Left renal pelvis (tissue), 4 donors: ENCODE measurements at regions not wholly inside any gene's neighbourhood (a gene's known extent, or its start where the extent isn't known, plus 50 kb on each side); places are given as distances from the start of the nearest gene placed in this dataset.

Experiments
- DNase-seq, 4 donors: peaks; one replicate each; pipeline ENCODE4 v3.0.0-alpha.2; 2013; ENCODE audit warnings: low read depth in 4 of 4, low spot score in 3 of 4

DNA sequence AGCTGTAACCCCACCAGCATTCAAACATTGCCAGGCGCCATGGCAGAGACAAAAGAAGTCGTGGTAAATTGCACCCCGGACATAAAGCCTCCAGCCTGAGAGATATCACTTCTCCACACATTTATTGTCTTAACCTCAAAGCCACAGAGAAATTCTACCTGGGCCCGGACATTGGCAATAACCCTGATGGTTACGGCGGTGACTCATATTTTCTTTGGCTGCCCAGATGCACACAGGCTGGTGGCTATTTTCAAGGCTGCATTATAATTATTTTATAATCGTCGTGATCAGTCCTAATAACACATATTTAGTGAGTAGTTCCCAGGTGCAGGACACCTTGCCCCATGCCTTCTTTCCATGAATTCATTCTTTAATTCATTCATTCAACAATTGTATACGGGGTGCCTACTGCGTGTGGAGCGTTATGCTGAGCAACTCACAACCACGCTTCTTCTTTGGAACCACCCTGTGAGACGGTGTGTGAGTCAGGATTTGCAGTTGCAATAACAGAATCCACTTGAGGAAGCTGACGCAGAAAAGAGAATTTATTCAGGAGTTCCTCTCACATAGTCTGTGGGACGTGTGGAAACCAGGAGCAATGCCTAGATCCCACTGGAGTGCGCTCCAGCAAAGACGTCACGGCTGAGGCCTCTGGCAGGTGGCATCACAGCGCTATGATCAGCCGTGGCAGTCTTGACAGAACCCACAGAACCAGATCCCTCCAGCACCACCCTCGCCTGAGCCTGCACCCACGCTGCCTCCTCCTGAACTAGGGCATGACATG, 245.7 kb downstream of the FOXL1 start:
- no peak for DNase-seq

- DNase-seq, result no peak
Observed at GRCh38 chr16:86824751-86825296, 246.5 kb downstream of the FOXL1 start.

DNA sequence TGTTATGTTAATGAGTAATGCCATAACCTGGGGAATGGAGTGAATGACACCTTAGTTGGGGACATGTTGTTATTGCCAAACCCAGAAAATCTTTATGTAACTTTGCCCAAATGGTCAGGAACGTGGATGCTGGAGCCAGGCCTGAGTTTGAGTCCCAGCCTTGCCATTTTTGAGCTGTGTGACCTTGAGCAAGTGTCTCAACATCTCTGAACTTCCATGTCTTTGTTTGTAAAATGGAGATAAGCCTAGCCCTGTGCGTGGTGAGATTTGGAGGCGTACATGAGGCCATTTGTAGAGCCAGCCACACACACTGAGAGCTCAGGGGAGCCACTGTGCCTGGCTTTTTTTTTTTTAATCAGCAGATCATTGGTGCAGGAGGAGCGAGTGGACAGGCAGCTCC, 247.3 kb downstream of the FOXL1 start:
- DNase-seq, result no peak

- no peak for DNase-seq
Observed at GRCh38 chr16:86826941-86827340, 248.6 kb downstream of the FOXL1 start.

GRCh38 chr16:86827521-86827920, 249.2 kb downstream of the FOXL1 start:
- DNase-seq, result no peak

DNA sequence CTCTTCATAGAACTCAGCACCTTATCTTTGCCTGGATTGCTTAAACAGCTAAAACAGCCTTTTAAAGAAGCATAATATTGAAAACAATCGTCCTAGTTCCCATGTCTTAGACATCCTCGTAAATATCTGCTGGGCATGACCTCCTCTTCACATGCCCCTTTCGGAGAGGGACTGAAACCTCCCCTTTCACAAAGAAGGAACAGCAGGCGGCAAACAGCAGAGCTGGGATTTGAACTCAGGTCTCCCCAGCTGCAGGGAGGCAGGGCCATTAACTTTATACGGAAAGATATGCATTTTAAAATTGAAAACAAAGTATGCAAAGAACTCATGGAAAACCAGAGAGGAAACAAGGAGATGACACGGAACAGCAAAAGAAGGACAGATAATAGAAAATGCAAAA, 249.9 kb downstream of the FOXL1 start:
- no peak for DNase-seq

DNA sequence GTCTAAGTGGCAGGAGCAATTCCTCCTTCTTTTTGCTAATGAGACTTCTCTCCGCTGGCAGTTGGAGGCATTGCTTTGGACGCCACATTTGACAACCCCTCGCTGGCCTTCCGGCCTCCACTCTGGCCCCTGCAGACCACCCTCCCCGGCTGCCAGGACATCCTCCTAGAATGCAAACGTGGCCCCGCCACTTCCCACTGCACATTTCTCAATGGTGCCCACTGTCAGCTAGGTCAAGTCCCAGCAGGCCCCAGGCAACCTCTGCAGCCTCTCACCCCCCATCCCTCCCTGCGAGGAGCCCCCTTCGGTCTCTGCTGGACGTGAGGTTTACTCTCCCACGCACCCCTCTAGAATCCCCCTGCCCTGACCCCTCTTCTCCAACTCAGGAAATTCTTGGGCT, 250.3 kb downstream of the FOXL1 start:
- DNase-seq, result no peak

DNA sequence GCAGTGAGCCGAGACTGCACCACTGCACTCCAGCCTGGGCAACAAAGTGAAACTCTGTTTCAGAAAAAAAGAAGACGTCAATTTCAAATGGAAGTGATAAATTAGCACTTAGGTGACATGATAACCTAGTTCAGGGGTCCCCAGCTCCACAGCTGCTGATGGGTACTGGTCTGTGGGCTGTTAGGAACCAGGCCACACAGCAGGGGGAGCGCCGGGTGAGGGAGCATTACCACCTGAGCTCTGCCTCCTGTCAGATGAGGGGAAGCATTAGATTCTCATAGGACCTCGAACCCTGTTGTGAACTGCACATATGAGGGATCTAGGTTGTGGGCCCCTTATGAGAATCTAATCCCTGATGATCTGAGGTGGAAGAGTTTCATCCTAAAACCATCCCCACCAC, 253.0 kb downstream of the FOXL1 start:
- no peak for DNase-seq

GRCh38 chr16:86833136-86833535, 254.8 kb downstream of the FOXL1 start:
- DNase-seq, result no peak

GRCh38 chr16:86834451-86835035, 256.2 kb downstream of the FOXL1 start:
- DNase-seq, result no peak

- DNase-seq, result no peak
Observed at GRCh38 chr16:86835982-86836381, 257.6 kb downstream of the FOXL1 start.

DNA sequence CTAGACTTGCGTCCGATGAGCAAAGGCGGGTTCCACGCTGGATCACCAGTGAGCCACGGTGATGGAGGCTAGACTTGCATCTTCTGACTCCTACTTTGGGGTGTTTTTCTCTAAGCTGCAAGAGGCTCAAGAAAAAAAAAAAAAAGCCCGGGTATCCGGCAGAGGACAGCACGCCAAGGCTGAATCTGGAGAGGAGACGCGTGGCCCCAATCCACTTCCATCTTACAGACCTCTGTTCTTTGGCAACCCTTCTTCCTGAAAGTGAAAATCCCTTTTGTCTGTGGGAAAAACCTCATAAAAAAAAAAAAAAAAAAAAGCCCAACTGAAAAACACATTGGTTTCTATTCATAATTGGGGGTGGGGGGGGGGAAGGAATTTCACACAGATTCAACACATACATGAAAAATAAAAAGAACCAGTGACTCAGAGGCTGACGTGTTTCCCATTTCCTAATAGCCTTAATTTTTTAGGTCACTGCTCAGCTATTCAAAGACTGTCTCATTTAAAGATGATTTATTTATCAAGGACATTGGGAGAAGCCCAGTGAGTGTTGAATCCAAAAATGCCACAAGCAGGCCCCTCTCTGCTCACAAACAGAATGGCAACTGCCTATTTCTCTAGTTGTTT, 258.3 kb downstream of the FOXL1 start:
- DNase-seq, result no peak

GRCh38 chr16:86843812-86844211, 265.5 kb downstream of the FOXL1 start:
- no peak for DNase-seq

GRCh38 chr16:86844695-86845094, 266.3 kb downstream of the FOXL1 start:
- no peak for DNase-seq

GRCh38 chr16:86846136-86846535, 267.8 kb downstream of the FOXL1 start:
- DNase-seq, result no peak

GRCh38 chr16:86848821-86849220, 270.5 kb downstream of the FOXL1 start:
- no peak for DNase-seq

DNA sequence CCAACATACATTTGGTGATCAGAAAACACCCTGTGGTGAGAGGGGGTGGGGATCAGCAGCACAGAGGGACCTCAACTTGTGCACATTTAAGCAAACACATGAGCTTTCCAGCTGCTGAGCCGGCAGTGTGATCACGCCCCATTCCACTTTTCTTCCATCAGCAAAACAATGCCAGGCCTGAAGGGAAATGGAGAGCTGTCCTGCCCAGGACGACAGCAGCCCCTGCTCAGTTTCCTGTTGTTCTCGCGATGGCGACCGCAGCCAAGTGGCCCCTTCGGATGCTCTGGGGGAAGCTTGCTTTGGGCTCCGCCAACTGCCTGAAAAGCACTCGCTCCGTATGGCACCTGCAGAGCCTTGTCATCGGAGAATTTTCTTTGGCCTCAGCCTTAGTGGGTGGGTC, 272.3 kb downstream of the FOXL1 start:
- no peak for DNase-seq

DNA sequence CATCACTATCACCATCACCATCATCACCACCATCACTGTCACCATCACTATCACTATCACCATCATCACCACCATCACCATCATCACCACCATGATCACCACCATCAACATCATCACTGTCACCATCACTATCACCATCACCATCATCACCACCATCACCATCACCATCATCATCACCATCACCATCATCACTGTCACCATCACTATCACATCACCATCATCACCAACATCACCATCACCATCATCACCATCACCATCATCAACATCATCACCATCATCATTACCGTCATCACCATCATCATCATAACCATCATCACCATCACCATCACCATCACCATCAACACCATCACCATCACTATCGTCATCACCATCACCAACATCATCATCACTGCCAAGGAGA, 273.8 kb downstream of the FOXL1 start:
- DNase-seq, result no peak

DNA sequence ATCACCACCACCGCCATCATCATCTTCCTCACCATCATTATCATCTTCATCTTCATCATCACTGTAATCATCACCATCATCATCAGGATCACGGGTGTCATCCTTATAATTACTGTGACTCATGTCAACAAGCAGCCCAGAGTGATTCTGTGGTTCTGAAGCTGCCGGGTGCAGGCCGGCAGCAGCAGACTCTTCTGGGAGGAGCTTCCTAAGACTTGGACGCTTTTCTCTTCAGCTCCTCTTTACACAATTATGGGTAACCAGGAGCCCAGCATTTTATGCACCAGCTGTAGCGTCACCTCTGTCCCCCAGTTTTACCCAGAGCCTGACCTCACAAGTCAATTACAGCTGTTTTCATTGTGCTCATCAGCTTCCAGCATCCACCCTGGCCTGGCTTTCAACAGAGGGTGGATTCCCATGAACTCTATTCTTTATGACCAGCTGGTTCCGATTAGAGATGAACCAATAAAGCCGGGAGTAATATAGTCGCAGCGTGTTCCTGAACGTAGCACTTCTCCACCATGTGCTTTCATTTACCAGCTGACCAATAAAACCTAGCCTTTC, 275.8 kb downstream of the FOXL1 start:
- DNase-seq, result no peak

DNA sequence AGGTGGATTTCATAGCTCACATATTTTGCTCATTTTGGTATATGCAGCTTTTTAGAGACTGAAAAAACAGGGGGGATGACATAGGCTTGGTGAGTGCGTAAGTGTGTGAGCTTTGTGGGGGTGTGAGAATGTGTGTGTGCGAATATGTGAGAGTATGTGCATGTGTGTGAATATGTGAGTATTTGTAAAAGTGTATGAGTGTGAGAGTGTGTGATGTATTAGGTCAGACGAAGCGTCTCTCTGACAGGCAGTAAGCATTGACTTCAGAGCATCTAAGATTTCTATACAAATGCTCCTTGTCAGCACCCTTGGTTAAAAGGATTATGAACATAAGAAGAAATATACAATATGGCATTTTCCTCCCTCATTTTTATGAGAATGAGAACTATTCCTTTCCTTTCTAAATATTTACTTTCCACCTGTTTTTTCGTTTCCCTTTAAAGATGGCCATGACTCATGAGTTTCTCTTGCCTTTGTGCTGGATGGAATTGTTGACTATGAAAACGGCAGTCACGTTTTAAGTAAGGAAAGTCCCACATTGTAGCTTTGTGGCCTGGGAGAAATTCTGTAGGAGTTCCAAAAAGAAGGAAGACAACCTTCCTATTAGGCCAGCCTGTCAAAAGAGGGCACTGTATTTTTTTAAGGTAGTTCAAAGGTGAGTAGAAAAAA, 276.4 kb downstream of the FOXL1 start:
- DNase-seq, result no peak
